ENCODE measurements at regions not wholly inside any gene's neighbourhood (a gene's known extent, or its start where the extent isn't known, plus 50 kb on each side); places are given as distances from the start of the nearest gene placed in this dataset.
"Not testable (repeated sequence)": the region's sequence is repeated elsewhere in the genome, so short reads cannot be mapped to it uniquely, and the experiment has no call there.

- DNase-seq (ENCODE audit: low read depth), result no peak
Observed at GRCh38 chr13:48844676-48845075, 131.0 kb upstream of the FNDC3A start.

GRCh38 chr13:48849515-48849914 is 126.2 kb upstream of the FNDC3A start:
- no peak for DNase-seq (ENCODE audit: low read depth)

GRCh38 chr13:48851707-48852106 is 124.0 kb upstream of the FNDC3A start:
- no peak for DNase-seq (ENCODE audit: low read depth)

- DNase-seq (ENCODE audit: low read depth), result no peak
Observed at GRCh38 chr13:48852911-48853727, 122.6 kb upstream of the FNDC3A start.

- DNase-seq (ENCODE audit: low read depth), result no peak
Observed at GRCh38 chr13:48853728-48854102, 122.0 kb upstream of the FNDC3A start.

- no peak for DNase-seq (ENCODE audit: low read depth)
Observed at GRCh38 chr13:48857576-48857975, 118.1 kb upstream of the FNDC3A start.

GRCh38 chr13:48858122-48858902 is 117.4 kb upstream of the FNDC3A start:
- DNase-seq (ENCODE audit: low read depth), result no peak

GRCh38 chr13:48859272-48860105 is 116.2 kb upstream of the FNDC3A start:
- DNase-seq (ENCODE audit: low read depth), result no peak

- no peak for DNase-seq (ENCODE audit: low read depth)
Observed at GRCh38 chr13:48860364-48860763, 115.3 kb upstream of the FNDC3A start.

GRCh38 chr13:48862572-48862971 is 113.1 kb upstream of the FNDC3A start:
- DNase-seq (ENCODE audit: low read depth), result no peak

GRCh38 chr13:48864100-48864499 is 111.6 kb upstream of the FNDC3A start:
- DNase-seq (ENCODE audit: low read depth), result no peak

- no peak for DNase-seq (ENCODE audit: low read depth)
Observed at GRCh38 chr13:48866249-48866648, 109.5 kb upstream of the FNDC3A start.

- no peak for DNase-seq (ENCODE audit: low read depth)
Observed at GRCh38 chr13:48873081-48873480, 102.6 kb upstream of the FNDC3A start.

GRCh38 chr13:48873587-48873986 is 102.1 kb upstream of the FNDC3A start:
- no peak for DNase-seq (ENCODE audit: low read depth)

- DNase-seq (ENCODE audit: low read depth), result no peak
Observed at GRCh38 chr13:48874165-48874564, 101.5 kb upstream of the FNDC3A start.

GRCh38 chr13:48875047-48875446 is 100.7 kb upstream of the FNDC3A start:
- DNase-seq (ENCODE audit: low read depth), result no peak

GRCh38 chr13:48876289-48876688 is 99.4 kb upstream of the FNDC3A start:
- no peak for DNase-seq (ENCODE audit: low read depth)

GRCh38 chr13:48879432-48879831 is 96.3 kb upstream of the FNDC3A start:
- no peak for DNase-seq (ENCODE audit: low read depth)

- no peak for DNase-seq (ENCODE audit: low read depth)
Observed at GRCh38 chr13:48879854-48880253, 95.9 kb upstream of the FNDC3A start.

- DNase-seq (ENCODE audit: low read depth), result not testable (repeated sequence)
Observed at GRCh38 chr13:48883786-48884185, 91.9 kb upstream of the FNDC3A start.

GRCh38 chr13:48885027-48885395 is 90.7 kb upstream of the FNDC3A start:
- no peak for DNase-seq (ENCODE audit: low read depth)

GRCh38 chr13:48888613-48889012 is 87.1 kb upstream of the FNDC3A start:
- no peak for DNase-seq (ENCODE audit: low read depth)

- DNase-seq (ENCODE audit: low read depth), result no peak
Observed at GRCh38 chr13:48890391-48890790, 85.3 kb upstream of the FNDC3A start.

Data from HS-5 (cell line).